Neural progenitor cell (in vitro differentiated cells): ENCODE measurements at regions not wholly inside any gene's neighbourhood (a gene's known extent, or its start where the extent isn't known, plus 50 kb on each side); places are given as distances from the start of the nearest gene placed in this dataset.

Source experiments
- DNase-seq: peaks from one replicate; pipeline ENCODE4 v3.0.0-alpha.2; 2016; ENCODE audit warnings: low spot score
- H2AFZ ChIP-seq: fragments of 200-600 bp; sonication (generic); replicated peaks from 2 replicates; pipeline ENCODE4 v1.6.1; 2016; ENCODE audit warnings: antibody characterized with exemption
- H3F3A ChIP-seq: fragments of 200-600 bp; sonication (generic); 2 replicates; pipeline ENCODE4 v1.6.1; 2016; ENCODE audit warnings: antibody characterized with exemption, low read depth
- H3K27ac ChIP-seq: fragments of 200-600 bp; sonication (generic); 2 replicates; pipeline ENCODE4 v1.5.1; 2016; ENCODE audit warnings: mild to moderate bottlenecking
- H3K27me3 ChIP-seq: fragments of 200-600 bp; sonication (generic); 2 replicates; pipeline ENCODE4 v1.6.1; 2016; ENCODE audit warnings: mild to moderate bottlenecking, moderate library complexity
- H3K36me3 ChIP-seq: fragments of 200-600 bp; sonication (generic); 2 replicates; pipeline ENCODE4 v1.5.1; 2016
- H3K4me1 ChIP-seq: fragments of 200-600 bp; sonication (generic); 2 replicates; pipeline ENCODE4 v1.6.1; 2016; ENCODE audit warnings: mixed run types
- H3K4me2 ChIP-seq: fragments of 200-600 bp; sonication (generic); 2 replicates; pipeline ENCODE4 v1.6.1; 2016
- H3K4me3 ChIP-seq: fragments of 200-600 bp; sonication (generic); 2 replicates; pipeline ENCODE4 v1.5.1; 2016
- H3K79me2 ChIP-seq: fragments of 200-600 bp; sonication (generic); 2 replicates; pipeline ENCODE4 v1.6.1; 2016; ENCODE audit warnings: low read depth
- H3K9ac ChIP-seq: fragments of 200-600 bp; sonication (generic); 2 replicates; pipeline ENCODE4 v1.6.1; 2016
- H3K9me3 ChIP-seq: fragments of 200-600 bp; sonication (generic); 2 replicates; pipeline ENCODE4 v1.5.1; 2016; ENCODE audit warnings: low read depth
- H4K20me1 ChIP-seq: fragments of 200-600 bp; sonication (generic); 2 replicates; pipeline ENCODE4 v1.6.1; 2016; ENCODE audit warnings: low read depth
- H3K27ac Mint-ChIP-seq: 3 replicates; pipeline ENCODE4 v1.8.0; 2021; ENCODE audit warnings: mixed read lengths
- H3K27me3 Mint-ChIP-seq: 2 replicates; pipeline ENCODE4 v1.8.0; 2022; ENCODE audit warnings: low read depth, mild to moderate bottlenecking, inconsistent platforms, moderate library complexity, mixed read lengths; ENCODE audit not compliant: insufficient read depth
- H3K36me3 Mint-ChIP-seq: 3 replicates; pipeline ENCODE4 v1.8.0; 2021; ENCODE audit warnings: mixed read lengths
- H3K4me1 Mint-ChIP-seq: 3 replicates; pipeline ENCODE4 v1.8.0; 2021; ENCODE audit warnings: mixed read lengths
- H3K4me3 Mint-ChIP-seq: 3 replicates; pipeline ENCODE4 v1.8.0; 2021; ENCODE audit warnings: mild to moderate bottlenecking, moderate library complexity, mixed read lengths
- H3K9me3 Mint-ChIP-seq: 3 replicates; pipeline ENCODE4 v1.8.0; 2020; ENCODE audit warnings: mixed read lengths
- CTCF ChIP-seq: fragments of 200-600 bp; sonication (generic); IDR thresholded peaks from 2 replicates; pipeline ENCODE4 v1.5.1; 2017; ENCODE audit warnings: antibody characterized with exemption, mild to moderate bottlenecking
- EZH2 ChIP-seq: fragments of 200-600 bp; sonication (generic); IDR thresholded peaks from 2 replicates; pipeline ENCODE4 v1.6.1; 2017; ENCODE audit warnings: antibody characterized with exemption, mild to moderate bottlenecking, moderate library complexity
- EZH2phosphoT487 ChIP-seq: fragments of 200-600 bp; sonication (generic); IDR thresholded peaks from 2 replicates; pipeline ENCODE4 v1.6.1; 2017; ENCODE audit warnings: antibody characterized with exemption

GRCh38 chr2:134190807-134191203, 63.1 kb upstream of the MGAT5 start:
- H3K36me3 ChIP-seq = no peaks in the 10 kb centered on the region
- no peak overlapping the region for H3K4me3 Mint-ChIP-seq
- peaks cover 2% of the 10 kb centered on the region for H3K27me3 Mint-ChIP-seq
- DNase-seq = no peak
- no peaks in the 10 kb centered on the region for H3K9me3 ChIP-seq
- peaks cover 13% of the 10 kb centered on the region for H3K9me3 Mint-ChIP-seq
- H3K27ac Mint-ChIP-seq = no peak overlapping the region
- peaks cover 3% of the 10 kb centered on the region for H3K4me1 Mint-ChIP-seq
- TF ChIP-seq CTCF (no peak), EZH2phosphoT487 (no peak), EZH2 (no peak)
- no peak overlapping the region for H3K4me2 ChIP-seq
- no peaks in the 10 kb centered on the region for H3K27me3 ChIP-seq
- H3K36me3 Mint-ChIP-seq = peaks cover 18% of the 10 kb centered on the region
- H3K79me2 ChIP-seq = peaks cover 11% of the 10 kb centered on the region
- H4K20me1 ChIP-seq = peaks cover 3% of the 10 kb centered on the region
- no peak overlapping the region for H2AFZ ChIP-seq
- no peak overlapping the region for H3K27ac ChIP-seq
- H3F3A ChIP-seq = no peaks in the 10 kb centered on the region
- no peak overlapping the region for H3K4me3 ChIP-seq
- H3K4me1 ChIP-seq = no peaks in the 10 kb centered on the region
- no peak overlapping the region for H3K9ac ChIP-seq

GRCh38 chr2:134191835-134192234, 62.0 kb upstream of the MGAT5 start:
- peaks cover 13% of the 10 kb centered on the region for H3K9me3 Mint-ChIP-seq
- no peak overlapping the region for H3K27ac Mint-ChIP-seq
- peaks cover 3% of the 10 kb centered on the region for H3K4me1 Mint-ChIP-seq
- TF ChIP-seq EZH2 (no peak), EZH2phosphoT487 (no peak), CTCF (no peak)
- no peak overlapping the region for H3K9ac ChIP-seq
- H3K27ac ChIP-seq = no peak overlapping the region
- no peak overlapping the region for H3K4me3 Mint-ChIP-seq
- H3K27me3 ChIP-seq = no peaks in the 10 kb centered on the region
- peaks cover 3% of the 10 kb centered on the region for H4K20me1 ChIP-seq
- no peaks in the 10 kb centered on the region for H3K36me3 ChIP-seq
- peaks cover 17% of the 10 kb centered on the region for H3K79me2 ChIP-seq
- no peak overlapping the region for H3K4me3 ChIP-seq
- no peaks in the 10 kb centered on the region for H3F3A ChIP-seq
- no peak overlapping the region for H3K4me2 ChIP-seq
- H2AFZ ChIP-seq = no peak overlapping the region
- H3K36me3 Mint-ChIP-seq = peaks cover 16% of the 10 kb centered on the region
- peaks cover under 1% of the 10 kb centered on the region for H3K27me3 Mint-ChIP-seq
- no peak for DNase-seq
- H3K4me1 ChIP-seq = no peaks in the 10 kb centered on the region
- no peaks in the 10 kb centered on the region for H3K9me3 ChIP-seq

- Mint-ChIP-seq H3K9me3 (peaks cover 13% of the 10 kb centered on the region), H3K4me1 (peaks cover 3% of the 10 kb centered on the region), H3K27ac (no peak overlapping the region), H3K36me3 (peaks cover 16% of the 10 kb centered on the region), H3K27me3 (no peaks in the 10 kb centered on the region), H3K4me3 (no peak overlapping the region)
- H3K27me3 ChIP-seq = no peaks in the 10 kb centered on the region
- H3K9ac ChIP-seq = no peak overlapping the region
- no peaks in the 10 kb centered on the region for H3K9me3 ChIP-seq
- TF ChIP-seq EZH2 = no peak
- TF ChIP-seq CTCF = no peak
- no peak for TF ChIP-seq EZH2phosphoT487
- DNase-seq = no peak
- H3K79me2 ChIP-seq = peaks cover 21% of the 10 kb centered on the region
- H3K36me3 ChIP-seq = no peaks in the 10 kb centered on the region
- H3K4me2 ChIP-seq = no peak overlapping the region
- no peak overlapping the region for H2AFZ ChIP-seq
- H4K20me1 ChIP-seq = peaks cover 3% of the 10 kb centered on the region
- H3K4me3 ChIP-seq = no peak overlapping the region
- H3K27ac ChIP-seq = no peak overlapping the region
- H3K4me1 ChIP-seq = no peaks in the 10 kb centered on the region
- no peaks in the 10 kb centered on the region for H3F3A ChIP-seq
Measured at GRCh38 chr2:134193006-134193405, 60.9 kb upstream of the MGAT5 start.
